SK-N-SH treated with all-trans-retinoic acid at 6 μM for 48 hours (cell line): ENCODE measurements at regions not wholly inside any gene's neighbourhood (a gene's known extent, or its start where the extent isn't known, plus 50 kb on each side); places are given as distances from the start of the nearest gene placed in this dataset.

Experiments
- ZFP30 ChIP-seq: fragments of 450-650 bp; formaldehyde crosslinking; IDR thresholded peaks from 2 replicates; pipeline ENCODE4 v1.5.0; 2022; ENCODE audit warnings: mild to moderate bottlenecking, moderate library complexity
- TF ChIP-seq, protein P1 (sequence below): fragments of 250-450 bp; sonication (Bioruptor Pico); IDR thresholded peaks from 2 replicates; pipeline ENCODE4 v1.5.1; 2020; ENCODE audit warnings: low read depth, mild to moderate bottlenecking, moderate library complexity

DNA sequence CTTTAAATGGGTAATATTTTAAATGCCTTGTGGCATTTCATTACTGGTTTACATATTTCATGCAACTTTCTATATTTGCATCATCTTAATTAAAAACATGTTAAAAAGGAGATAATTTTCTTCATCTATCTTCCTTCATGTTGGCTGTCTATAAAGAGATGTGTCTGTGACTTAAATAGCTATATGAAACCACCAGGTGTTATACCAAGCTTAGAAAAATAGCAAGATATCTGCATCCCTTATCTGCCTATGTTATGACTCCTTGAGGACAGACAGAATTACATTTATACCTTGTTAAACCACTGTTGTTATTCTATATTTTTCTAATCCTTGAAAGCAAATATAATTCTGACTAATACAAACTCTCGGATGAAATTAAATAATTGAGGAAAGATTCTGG is 763.8 kb upstream of the GALNTL6 start:
- no peak for TF ChIP-seq ZFP30 (CRISPR knock-in tag)
- TF ChIP-seq, protein P1, sequence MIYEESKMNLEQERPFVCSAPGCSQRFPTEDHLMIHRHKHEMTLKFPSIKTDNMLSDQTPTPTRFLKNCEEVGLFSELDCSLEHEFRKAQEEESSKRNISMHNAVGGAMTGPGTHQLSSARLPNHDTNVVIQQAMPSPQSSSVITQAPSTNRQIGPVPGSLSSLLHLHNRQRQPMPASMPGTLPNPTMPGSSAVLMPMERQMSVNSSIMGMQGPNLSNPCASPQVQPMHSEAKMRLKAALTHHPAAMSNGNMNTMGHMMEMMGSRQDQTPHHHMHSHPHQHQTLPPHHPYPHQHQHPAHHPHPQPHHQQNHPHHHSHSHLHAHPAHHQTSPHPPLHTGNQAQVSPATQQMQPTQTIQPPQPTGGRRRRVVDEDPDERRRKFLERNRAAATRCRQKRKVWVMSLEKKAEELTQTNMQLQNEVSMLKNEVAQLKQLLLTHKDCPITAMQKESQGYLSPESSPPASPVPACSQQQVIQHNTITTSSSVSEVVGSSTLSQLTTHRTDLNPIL (CRISPR knock-in tag) = no peak
